Lower leg skin (tissue), 3 donors: ENCODE measurements at regions not wholly inside any gene's neighbourhood (a gene's known extent, or its start where the extent isn't known, plus 50 kb on each side); places are given as distances from the start of the nearest gene placed in this dataset.

Source experiments
- POLR2A ChIP-seq, 2 donors: fragments of 450-650 bp; IDR thresholded peaks; one replicate each; pipeline ENCODE4 v1.6.1; 2016 to 2017; ENCODE audit warnings: antibody characterized with exemption in 2 of 2, mild to moderate bottlenecking in 1 of 2, moderate library complexity in 1 of 2
- TF ChIP-seq, protein P1 (sequence below), 3 donors: fragments of 450-650 bp; IDR thresholded peaks; one replicate each; pipeline ENCODE4 v1.5.1; 2016; ENCODE audit warnings: antibody characterized with exemption in 3 of 3, mild to moderate bottlenecking in 3 of 3, moderate library complexity in 2 of 3

DNA sequence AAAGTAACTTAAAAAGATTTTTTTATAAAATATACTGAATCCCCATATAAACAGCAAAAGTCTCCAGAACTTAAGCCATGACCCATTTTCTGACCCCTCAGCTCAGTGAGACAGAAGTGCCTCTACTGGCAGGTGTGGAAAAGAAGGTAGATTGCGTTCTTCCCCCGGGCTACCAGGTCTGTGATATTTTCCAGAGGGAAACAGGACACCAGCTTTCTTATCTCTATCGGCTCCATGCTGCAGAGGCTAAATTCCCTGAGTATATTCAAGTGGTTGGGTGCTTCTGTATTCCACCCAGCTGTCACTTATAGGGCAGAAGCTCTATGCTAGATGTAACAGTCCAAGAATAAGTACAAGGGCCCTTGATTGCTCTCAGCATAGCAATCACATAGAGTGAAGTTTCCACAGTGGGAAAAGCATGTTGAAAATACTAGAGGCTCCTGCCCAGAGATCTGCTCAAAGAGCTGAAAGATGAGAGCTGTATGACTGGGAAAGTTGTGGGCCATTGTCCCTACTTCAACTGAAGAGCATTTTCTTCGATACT is 687.3 kb downstream of the CDH11 start:
- TF ChIP-seq, protein P1, sequence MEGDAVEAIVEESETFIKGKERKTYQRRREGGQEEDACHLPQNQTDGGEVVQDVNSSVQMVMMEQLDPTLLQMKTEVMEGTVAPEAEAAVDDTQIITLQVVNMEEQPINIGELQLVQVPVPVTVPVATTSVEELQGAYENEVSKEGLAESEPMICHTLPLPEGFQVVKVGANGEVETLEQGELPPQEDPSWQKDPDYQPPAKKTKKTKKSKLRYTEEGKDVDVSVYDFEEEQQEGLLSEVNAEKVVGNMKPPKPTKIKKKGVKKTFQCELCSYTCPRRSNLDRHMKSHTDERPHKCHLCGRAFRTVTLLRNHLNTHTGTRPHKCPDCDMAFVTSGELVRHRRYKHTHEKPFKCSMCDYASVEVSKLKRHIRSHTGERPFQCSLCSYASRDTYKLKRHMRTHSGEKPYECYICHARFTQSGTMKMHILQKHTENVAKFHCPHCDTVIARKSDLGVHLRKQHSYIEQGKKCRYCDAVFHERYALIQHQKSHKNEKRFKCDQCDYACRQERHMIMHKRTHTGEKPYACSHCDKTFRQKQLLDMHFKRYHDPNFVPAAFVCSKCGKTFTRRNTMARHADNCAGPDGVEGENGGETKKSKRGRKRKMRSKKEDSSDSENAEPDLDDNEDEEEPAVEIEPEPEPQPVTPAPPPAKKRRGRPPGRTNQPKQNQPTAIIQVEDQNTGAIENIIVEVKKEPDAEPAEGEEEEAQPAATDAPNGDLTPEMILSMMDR (IDR thresholded peaks at IDR 0.05), result no peak
- TF ChIP-seq POLR2A (IDR thresholded peaks at IDR 0.05), result no peak
